PC-9 (cell line): ENCODE measurements at regions not wholly inside any gene's neighbourhood (a gene's known extent, or its start where the extent isn't known, plus 50 kb on each side); places are given as distances from the start of the nearest gene placed in this dataset.

Source experiments
- CTCF ChIP-seq: fragments of 200-600 bp; sonication (generic); conservative IDR thresholded peaks from 2 replicates; pipeline ENCODE4 v1.6.1; 2017; ENCODE audit warnings: mixed run types, antibody characterized with exemption, mild to moderate bottlenecking, moderate library complexity
- EZH2 ChIP-seq: fragments of 200-600 bp; sonication (generic); IDR thresholded peaks from 2 replicates; pipeline ENCODE4 v1.8.0; 2017; ENCODE audit warnings: antibody characterized with exemption, low read depth

DNA sequence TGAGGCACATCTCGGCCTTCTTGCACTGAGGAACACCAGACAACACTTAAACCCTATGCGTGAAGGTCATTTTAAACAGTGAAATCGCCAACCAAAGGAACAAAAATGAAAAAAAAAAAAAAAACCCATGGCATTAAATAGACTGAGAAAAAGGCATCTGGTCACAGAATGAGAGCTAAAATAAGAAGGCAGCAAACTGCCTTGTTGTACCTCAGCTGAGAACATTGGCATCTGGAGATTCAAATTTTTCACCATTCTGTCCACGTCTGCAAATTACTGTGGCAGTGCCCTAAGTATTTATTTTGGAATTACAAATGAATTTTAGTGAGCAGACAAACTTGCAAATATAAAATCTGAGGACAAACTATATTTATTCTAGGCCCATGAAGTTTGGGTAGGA, 82.6 kb upstream of the POU1F1 start:
- TF ChIP-seq CTCF (no peak), EZH2 (no peak)
